RWPE2 (cell line): ENCODE measurements at regions not wholly inside any gene's neighbourhood (a gene's known extent, or its start where the extent isn't known, plus 50 kb on each side); places are given as distances from the start of the nearest gene placed in this dataset.

Source experiments
- ATAC-seq: fragments of 200-7000 bp; cut with Tn5 transposase; 3 replicates; pipeline ENCODE4 v1.9.1; 2021; ENCODE audit warnings: low read depth
- DNase-seq: peaks from one replicate; pipeline ENCODE4 v3.0.0-alpha.2; 2020; ENCODE audit warnings: low spot score
- H3K27ac ChIP-seq: fragments of 450-650 bp; 2 replicates; pipeline ENCODE4 v1.5.1; 2017; ENCODE audit warnings: mild to moderate bottlenecking; ENCODE audit not compliant: poor library complexity, severe bottlenecking
- H3K27me3 ChIP-seq: fragments of 250-450 bp; sonication (Bioruptor Pico); 2 replicates; pipeline ENCODE4 v1.5.1; 2021; ENCODE audit warnings: mild to moderate bottlenecking, moderate library complexity; ENCODE audit not compliant: insufficient read depth, poor library complexity, severe bottlenecking
- H3K36me3 ChIP-seq: fragments of 250-450 bp; sonication (Bioruptor Pico); 2 replicates; pipeline ENCODE4 v1.5.1; 2020; ENCODE audit warnings: low read depth, mild to moderate bottlenecking, moderate library complexity
- H3K4me1 ChIP-seq: fragments of 250-450 bp; sonication (Bioruptor Pico); 2 replicates; pipeline ENCODE4 v1.5.1; 2021; ENCODE audit warnings: mild to moderate bottlenecking, moderate library complexity; ENCODE audit not compliant: insufficient read depth, poor library complexity, severe bottlenecking
- H3K4me3 ChIP-seq: fragments of 250-450 bp; sonication (Bioruptor Pico); 2 replicates; pipeline ENCODE4 v1.5.1; 2021; ENCODE audit warnings: mild to moderate bottlenecking, moderate library complexity; ENCODE audit not compliant: severe bottlenecking
- H3K9me3 ChIP-seq: fragments of 250-450 bp; sonication (Bioruptor Pico); 2 replicates; pipeline ENCODE4 v1.5.1; 2021; ENCODE audit warnings: mild to moderate bottlenecking, moderate library complexity; ENCODE audit not compliant: severe bottlenecking
- TF ChIP-seq, protein P1 (sequence below): fragments of 450-650 bp; IDR thresholded peaks from one replicate; pipeline ENCODE4 v1.5.1; 2017; ENCODE audit warnings: mild to moderate bottlenecking, moderate library complexity; ENCODE audit not compliant: poor library complexity, severe bottlenecking

DNA sequence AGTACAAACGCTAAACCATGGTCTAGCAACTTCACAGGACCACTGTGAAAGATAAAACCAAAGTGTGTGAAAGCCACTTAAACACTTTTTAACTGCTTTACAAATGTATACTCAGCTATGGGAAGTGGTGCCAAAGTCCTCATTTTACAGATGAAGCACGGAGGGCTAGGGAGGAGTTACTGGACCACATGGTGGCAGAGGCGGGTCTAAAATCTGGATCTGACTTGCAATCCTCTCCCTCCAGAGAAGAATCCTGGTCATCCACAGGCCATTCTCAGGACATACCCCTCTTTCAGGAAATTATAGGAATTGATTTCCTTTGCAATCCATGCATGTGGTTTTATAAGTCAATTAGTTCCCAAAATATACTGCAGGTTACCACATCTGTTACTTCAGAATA lies 84.6 kb upstream of the GYPC start:
- TF ChIP-seq, protein P1, sequence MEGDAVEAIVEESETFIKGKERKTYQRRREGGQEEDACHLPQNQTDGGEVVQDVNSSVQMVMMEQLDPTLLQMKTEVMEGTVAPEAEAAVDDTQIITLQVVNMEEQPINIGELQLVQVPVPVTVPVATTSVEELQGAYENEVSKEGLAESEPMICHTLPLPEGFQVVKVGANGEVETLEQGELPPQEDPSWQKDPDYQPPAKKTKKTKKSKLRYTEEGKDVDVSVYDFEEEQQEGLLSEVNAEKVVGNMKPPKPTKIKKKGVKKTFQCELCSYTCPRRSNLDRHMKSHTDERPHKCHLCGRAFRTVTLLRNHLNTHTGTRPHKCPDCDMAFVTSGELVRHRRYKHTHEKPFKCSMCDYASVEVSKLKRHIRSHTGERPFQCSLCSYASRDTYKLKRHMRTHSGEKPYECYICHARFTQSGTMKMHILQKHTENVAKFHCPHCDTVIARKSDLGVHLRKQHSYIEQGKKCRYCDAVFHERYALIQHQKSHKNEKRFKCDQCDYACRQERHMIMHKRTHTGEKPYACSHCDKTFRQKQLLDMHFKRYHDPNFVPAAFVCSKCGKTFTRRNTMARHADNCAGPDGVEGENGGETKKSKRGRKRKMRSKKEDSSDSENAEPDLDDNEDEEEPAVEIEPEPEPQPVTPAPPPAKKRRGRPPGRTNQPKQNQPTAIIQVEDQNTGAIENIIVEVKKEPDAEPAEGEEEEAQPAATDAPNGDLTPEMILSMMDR, result no peak
- H3K4me3 ChIP-seq, result no peak overlapping the region
- DNase-seq, result no peak
- no peaks in the 10 kb centered on the region for H3K4me1 ChIP-seq
- no peaks in the 10 kb centered on the region for H3K27me3 ChIP-seq
- no peaks in the 10 kb centered on the region for H3K36me3 ChIP-seq
- H3K27ac ChIP-seq, result no peak overlapping the region
- no peaks in the 10 kb centered on the region for H3K9me3 ChIP-seq
- no peak for ATAC-seq

DNA sequence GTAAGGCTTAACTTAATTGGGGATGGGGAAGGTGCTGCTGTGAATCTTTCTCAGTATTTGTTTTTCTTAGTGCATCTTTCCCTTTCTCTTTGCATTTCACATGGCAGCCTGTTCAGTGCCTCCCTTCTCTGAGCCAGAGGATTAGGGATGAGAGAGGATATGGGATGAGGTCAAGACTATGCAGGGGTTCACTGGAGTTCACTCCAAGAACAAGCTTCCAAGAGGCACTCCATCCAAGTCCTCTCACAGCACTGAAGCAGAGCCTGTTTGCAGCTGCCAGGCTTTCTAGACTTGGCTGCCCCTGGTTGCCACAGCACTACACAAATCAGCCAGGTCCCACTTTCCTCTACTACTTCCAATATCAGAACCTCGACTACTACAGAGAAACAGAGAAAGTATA lies 80.3 kb upstream of the GYPC start:
- no peaks in the 10 kb centered on the region for H3K9me3 ChIP-seq
- H3K4me1 ChIP-seq, result no peaks in the 10 kb centered on the region
- no peak for ATAC-seq
- H3K27me3 ChIP-seq, result no peaks in the 10 kb centered on the region
- no peak overlapping the region for H3K27ac ChIP-seq
- no peak for DNase-seq
- H3K4me3 ChIP-seq, result no peak overlapping the region
- no peaks in the 10 kb centered on the region for H3K36me3 ChIP-seq
- TF ChIP-seq, protein P1, result no peak

DNA sequence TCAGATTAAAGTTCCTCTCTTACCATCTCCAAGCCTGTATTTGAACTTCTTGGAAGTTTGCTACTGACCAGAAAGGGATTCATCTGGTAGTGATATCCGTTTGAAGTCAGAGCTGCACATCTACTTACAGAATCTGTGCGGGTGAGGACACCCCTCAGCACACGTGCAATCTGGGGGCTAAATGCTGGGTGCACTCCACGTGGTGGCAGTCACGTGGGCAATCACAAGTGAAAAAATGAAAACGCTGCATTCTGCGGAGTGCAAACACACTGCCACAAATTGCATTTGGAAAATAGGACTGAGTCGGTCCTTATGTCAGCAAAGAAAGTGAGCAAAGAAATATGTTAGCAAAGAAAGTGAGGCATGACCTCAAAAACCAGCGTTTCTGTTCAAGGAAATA lies 76.1 kb upstream of the GYPC start:
- Histone ChIP-seq H3K4me1 (no peaks in the 10 kb centered on the region), H3K36me3 (no peaks in the 10 kb centered on the region), H3K4me3 (no peak overlapping the region), H3K9me3 (no peaks in the 10 kb centered on the region), H3K27ac (no peak overlapping the region), H3K27me3 (no peaks in the 10 kb centered on the region)
- no peak for ATAC-seq
- DNase-seq, result no peak
- TF ChIP-seq, protein P1, result no peak

GRCh38 chr2:126586317-126586716 lies 69.6 kb upstream of the GYPC start:
- no peaks in the 10 kb centered on the region for H3K36me3 ChIP-seq
- no peak overlapping the region for H3K4me3 ChIP-seq
- no peaks in the 10 kb centered on the region for H3K4me1 ChIP-seq
- H3K27ac ChIP-seq, result no peak overlapping the region
- TF ChIP-seq, protein P1, result no peak
- no peak for ATAC-seq
- no peaks in the 10 kb centered on the region for H3K9me3 ChIP-seq
- DNase-seq, result no peak
- no peaks in the 10 kb centered on the region for H3K27me3 ChIP-seq

DNA sequence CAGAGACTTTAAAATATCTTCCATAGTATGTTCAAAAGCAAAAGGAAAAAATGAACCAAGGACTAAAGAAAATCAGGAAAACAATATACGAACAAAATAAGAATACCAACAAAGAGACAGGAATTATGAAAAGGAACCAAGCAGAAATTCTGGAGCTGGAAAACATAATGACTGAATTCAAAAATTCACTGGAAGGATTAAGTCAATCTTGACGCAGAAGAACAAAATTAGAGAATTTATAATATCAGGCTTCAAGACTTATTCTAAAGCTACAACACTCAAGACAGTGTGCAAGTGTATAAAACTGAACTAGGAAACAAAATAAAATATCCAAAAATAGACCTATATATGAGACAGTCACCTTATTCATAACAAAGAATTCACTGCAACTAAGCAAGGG lies 56.9 kb upstream of the GYPC start:
- DNase-seq (no peak), ATAC-seq (no peak)
- no peak overlapping the region for H3K27ac ChIP-seq
- no peaks in the 10 kb centered on the region for H3K36me3 ChIP-seq
- H3K4me1 ChIP-seq, result no peaks in the 10 kb centered on the region
- no peaks in the 10 kb centered on the region for H3K9me3 ChIP-seq
- TF ChIP-seq, protein P1, result no peak
- no peak overlapping the region for H3K4me3 ChIP-seq
- H3K27me3 ChIP-seq, result no peaks in the 10 kb centered on the region
